ENCODE measurements at regions not wholly inside any gene's neighbourhood (a gene's known extent, or its start where the extent isn't known, plus 50 kb on each side); places are given as distances from the start of the nearest gene placed in this dataset.

GRCh38 chr4:23500894-23501449 lies 388.9 kb downstream of the PPARGC1A start:
- no peak overlapping the region for H3K4me3 ChIP-seq (ENCODE audit: low read length)
- Mint-ChIP-seq H3K27ac (no peak overlapping the region), H3K36me3 (ENCODE audit: low read depth) (no peaks in the 10 kb centered on the region), H3K27me3 (no peaks in the 10 kb centered on the region), H3K9me3 (peaks cover 11% of the 10 kb centered on the region), H3K4me1 (ENCODE audit: low read depth) (no peaks in the 10 kb centered on the region), H3K4me3 (no peak overlapping the region)
- H3K4me1 ChIP-seq (ENCODE audit: insufficient read depth, low read length) = no peaks in the 10 kb centered on the region
- DNase-seq = no peak
- CTCF ChIA-PET = no interaction called here
- POLR2A ChIA-PET = no interaction called here
- ATAC-seq (ENCODE audit: poor library complexity) = no peak
- intact Hi-C loops (cut with DNase I, micrococcal nuclease) = no loop called here
- TF ChIP-seq CTCF (IDR thresholded peaks at IDR 0.05) = no peak
- H3K27me3 ChIP-seq (ENCODE audit: control insufficient read depth in 1 of 2, insufficient read depth in 2 of 2, low read length in 2 of 2) = no peaks in the 10 kb centered on the region
- no peak overlapping the region for H3K27ac ChIP-seq (ENCODE audit: low read depth in 1 of 2, low read length in 2 of 2)
- no peaks in the 10 kb centered on the region for H3K36me3 ChIP-seq (ENCODE audit: insufficient read depth, low read length)
- H3K9me3 ChIP-seq (ENCODE audit: control insufficient read depth in 1 of 2, insufficient read depth in 1 of 2, low read length in 2 of 2) = peaks cover 0 to 3% of the 10 kb centered on the region in 2 experiments

- Mint-ChIP-seq H3K4me1 (ENCODE audit: low read depth) (no peaks in the 10 kb centered on the region), H3K27ac (no peak overlapping the region), H3K4me3 (no peak overlapping the region), H3K9me3 (peaks cover 5% of the 10 kb centered on the region), H3K36me3 (ENCODE audit: low read depth) (no peaks in the 10 kb centered on the region), H3K27me3 (no peaks in the 10 kb centered on the region)
- no peaks in the 10 kb centered on the region for H3K36me3 ChIP-seq (ENCODE audit: insufficient read depth, low read length)
- ATAC-seq (ENCODE audit: poor library complexity) (no peak), DNase-seq (no peak)
- H3K9me3 ChIP-seq (ENCODE audit: control insufficient read depth in 1 of 2, insufficient read depth in 1 of 2, low read length in 2 of 2) = no peaks in the 10 kb centered on the region
- H3K27ac ChIP-seq (ENCODE audit: low read depth in 1 of 2, low read length in 2 of 2) = no peak overlapping the region
- ChIA-PET POLR2A (no interaction called here), CTCF (no interaction called here)
- H3K27me3 ChIP-seq (ENCODE audit: control insufficient read depth in 1 of 2, insufficient read depth in 2 of 2, low read length in 2 of 2) = no peaks in the 10 kb centered on the region
- TF ChIP-seq CTCF (IDR thresholded peaks at IDR 0.05) = no peak
- no peaks in the 10 kb centered on the region for H3K4me1 ChIP-seq (ENCODE audit: insufficient read depth, low read length)
- intact Hi-C loops (cut with DNase I, micrococcal nuclease) = no loop called here
- no peak overlapping the region for H3K4me3 ChIP-seq (ENCODE audit: low read length)
These were observed 404.0 kb downstream of the PPARGC1A start for GRCh38 chr4:23485801-23486200.

- Histone ChIP-seq H3K4me1 (ENCODE audit: insufficient read depth, low read length) (no peaks in the 10 kb centered on the region), H3K9me3 (ENCODE audit: control insufficient read depth in 1 of 2, insufficient read depth in 1 of 2, low read length in 2 of 2) (no peaks in the 10 kb centered on the region), H3K4me3 (ENCODE audit: low read length) (no peak overlapping the region), H3K27me3 (ENCODE audit: control insufficient read depth in 1 of 2, insufficient read depth in 2 of 2, low read length in 2 of 2) (no peaks in the 10 kb centered on the region), H3K36me3 (ENCODE audit: insufficient read depth, low read length) (no peaks in the 10 kb centered on the region), H3K27ac (ENCODE audit: low read depth in 1 of 2, low read length in 2 of 2) (no peak overlapping the region)
- Mint-ChIP-seq H3K4me3 (no peak overlapping the region), H3K27me3 (no peaks in the 10 kb centered on the region), H3K27ac (no peak overlapping the region), H3K9me3 (peaks cover 7% of the 10 kb centered on the region), H3K36me3 (ENCODE audit: low read depth) (no peaks in the 10 kb centered on the region), H3K4me1 (ENCODE audit: low read depth) (no peaks in the 10 kb centered on the region)
- ChIA-PET POLR2A (no interaction called here), CTCF (no interaction called here)
- ATAC-seq (ENCODE audit: poor library complexity) (no peak), DNase-seq (no peak)
- no peak for TF ChIP-seq CTCF (IDR thresholded peaks at IDR 0.05)
- intact Hi-C loops (cut with DNase I, micrococcal nuclease) = no loop called here
These were observed 405.2 kb downstream of the PPARGC1A start for GRCh38 chr4:23484689-23485088.

Measured in CD4-positive, alpha-beta T cell (primary cell).